WI38 (cell line): ENCODE measurements at regions not wholly inside any gene's neighbourhood (a gene's known extent, or its start where the extent isn't known, plus 50 kb on each side); places are given as distances from the start of the nearest gene placed in this dataset.

Experiments used
- H3K4me3 ChIP-seq: 2 replicates; pipeline ENCODE4 v1.5.1; 2011; ENCODE audit warnings: low read depth, mild to moderate bottlenecking, control low read depth, low read length
- TF ChIP-seq, protein P1 (sequence below): IDR thresholded peaks from 2 replicates; pipeline ENCODE4 v1.5.1; 2012; ENCODE audit warnings: low read depth, mild to moderate bottlenecking, control low read depth, low read length

DNA sequence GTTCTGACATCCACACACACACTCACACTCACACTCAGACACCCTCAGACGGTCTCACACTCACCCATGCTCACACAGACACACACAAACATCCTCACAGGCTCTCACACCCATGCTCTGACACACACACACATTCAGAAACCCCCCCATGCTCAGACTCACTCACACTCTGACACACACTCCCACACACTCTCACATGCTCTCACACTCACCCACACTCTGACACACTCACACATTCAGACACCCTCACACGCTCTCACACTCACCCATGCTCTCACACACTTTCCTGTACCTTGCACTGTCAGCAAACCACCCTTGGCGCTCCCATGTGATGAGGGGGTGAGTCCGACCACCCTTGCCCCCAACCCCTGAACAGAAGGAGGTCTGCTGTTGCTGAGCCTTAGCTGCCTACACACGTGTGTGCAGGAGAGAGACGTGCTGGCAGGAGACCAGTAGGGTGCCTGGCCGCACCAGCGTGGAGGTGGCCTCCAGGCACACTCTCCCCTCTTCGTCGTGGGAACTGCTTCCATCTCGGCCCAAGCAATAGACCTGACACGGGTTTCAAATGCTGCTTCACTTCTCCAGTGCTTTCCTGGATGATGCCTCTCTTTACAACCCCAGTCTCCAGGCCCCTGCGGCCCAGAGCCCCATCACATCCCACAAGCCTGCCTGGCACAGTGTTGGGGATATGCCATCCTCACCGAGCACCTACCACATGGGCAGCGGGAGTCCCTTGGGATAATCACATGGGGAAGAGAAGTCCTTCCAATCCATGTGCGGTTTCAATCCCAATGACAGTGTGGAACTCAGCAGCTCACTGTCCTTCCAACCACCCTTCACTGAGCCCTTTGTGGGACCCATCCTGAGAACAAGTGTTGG lies 267.8 kb upstream of the FOXF1 start:
- TF ChIP-seq, protein P1, sequence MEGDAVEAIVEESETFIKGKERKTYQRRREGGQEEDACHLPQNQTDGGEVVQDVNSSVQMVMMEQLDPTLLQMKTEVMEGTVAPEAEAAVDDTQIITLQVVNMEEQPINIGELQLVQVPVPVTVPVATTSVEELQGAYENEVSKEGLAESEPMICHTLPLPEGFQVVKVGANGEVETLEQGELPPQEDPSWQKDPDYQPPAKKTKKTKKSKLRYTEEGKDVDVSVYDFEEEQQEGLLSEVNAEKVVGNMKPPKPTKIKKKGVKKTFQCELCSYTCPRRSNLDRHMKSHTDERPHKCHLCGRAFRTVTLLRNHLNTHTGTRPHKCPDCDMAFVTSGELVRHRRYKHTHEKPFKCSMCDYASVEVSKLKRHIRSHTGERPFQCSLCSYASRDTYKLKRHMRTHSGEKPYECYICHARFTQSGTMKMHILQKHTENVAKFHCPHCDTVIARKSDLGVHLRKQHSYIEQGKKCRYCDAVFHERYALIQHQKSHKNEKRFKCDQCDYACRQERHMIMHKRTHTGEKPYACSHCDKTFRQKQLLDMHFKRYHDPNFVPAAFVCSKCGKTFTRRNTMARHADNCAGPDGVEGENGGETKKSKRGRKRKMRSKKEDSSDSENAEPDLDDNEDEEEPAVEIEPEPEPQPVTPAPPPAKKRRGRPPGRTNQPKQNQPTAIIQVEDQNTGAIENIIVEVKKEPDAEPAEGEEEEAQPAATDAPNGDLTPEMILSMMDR: no peak

GRCh38 chr16:86243123-86243473 lies 267.2 kb upstream of the FOXF1 start:
- TF ChIP-seq, protein P1: no peak
- H3K4me3 ChIP-seq: no peak overlapping the region

More for the DNA sequence above, 267.8 kb upstream of the FOXF1 start:
- H3K4me3 ChIP-seq: no peak overlapping the region

GRCh38 chr16:86243571-86244154 lies 266.7 kb upstream of the FOXF1 start:
- no peak overlapping the region for H3K4me3 ChIP-seq
- TF ChIP-seq, protein P1: no peak

- TF ChIP-seq, protein P1: no peak
These were observed 266.2 kb upstream of the FOXF1 start for GRCh38 chr16:86244158-86244557.

DNA sequence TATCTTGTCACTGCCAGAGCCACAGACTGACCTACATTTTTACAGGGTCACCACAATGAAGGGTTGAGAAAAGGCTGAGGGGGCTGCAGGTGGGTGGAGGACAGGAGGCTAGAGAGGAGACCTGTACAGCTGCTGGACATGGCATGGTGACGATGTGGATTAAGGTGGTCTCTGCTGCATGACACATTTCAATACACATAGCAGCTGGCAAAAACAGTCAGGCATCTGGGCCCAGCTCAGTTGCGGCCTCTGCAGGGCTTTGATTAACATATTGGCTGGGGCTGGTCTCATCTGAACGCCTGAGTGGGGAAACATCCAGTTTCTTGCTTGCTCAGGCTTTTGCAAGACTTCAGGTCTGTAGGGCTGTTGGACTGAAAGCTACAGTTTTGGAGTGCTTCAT lies 265.4 kb upstream of the FOXF1 start:
- H3K4me3 ChIP-seq: no peak overlapping the region
- TF ChIP-seq, protein P1: no peak

More at GRCh38 chr16:86244158-86244557, 266.2 kb upstream of the FOXF1 start:
- no peak overlapping the region for H3K4me3 ChIP-seq

DNA sequence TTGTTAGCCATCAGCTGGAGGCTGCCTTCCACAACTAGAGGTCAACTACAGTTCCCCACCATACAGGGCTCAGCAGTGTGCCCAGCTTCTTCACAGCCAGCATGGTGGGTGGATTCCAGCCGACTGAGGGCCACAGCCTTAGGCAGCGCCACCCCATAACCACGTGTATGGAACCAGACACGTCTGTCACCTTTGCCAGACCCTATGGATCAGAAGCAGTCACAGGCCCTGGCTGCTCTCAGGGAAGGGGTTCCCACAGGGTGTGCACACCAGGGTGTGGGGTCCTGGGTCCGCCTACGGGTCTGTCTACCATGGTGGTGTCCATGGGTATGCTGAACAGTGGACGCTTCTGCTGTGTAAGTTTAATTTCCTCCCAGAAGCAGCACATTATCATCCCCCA lies 265.0 kb upstream of the FOXF1 start:
- H3K4me3 ChIP-seq: no peak overlapping the region
- TF ChIP-seq, protein P1: no peak

DNA sequence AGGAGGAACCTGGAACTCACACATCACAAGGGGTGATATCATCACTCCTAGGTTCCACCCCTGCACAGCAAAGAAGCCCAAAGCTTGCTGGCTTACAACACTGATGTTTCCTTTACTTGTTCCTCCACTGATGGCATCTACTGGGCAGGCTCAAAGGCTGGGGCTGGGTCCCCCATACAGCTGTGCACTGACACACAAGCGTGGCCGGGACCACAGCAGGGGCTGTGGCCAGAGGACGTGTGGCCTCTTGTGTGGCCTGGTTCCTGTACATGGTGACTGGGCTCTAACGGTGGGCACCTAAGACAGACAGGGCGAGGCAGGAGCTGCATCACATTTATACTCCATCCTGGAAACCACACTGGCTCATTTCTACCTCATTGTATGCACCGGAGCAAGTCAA lies 264.4 kb upstream of the FOXF1 start:
- TF ChIP-seq, protein P1: no peak
- no peak overlapping the region for H3K4me3 ChIP-seq
